ENCODE measurements at regions not wholly inside any gene's neighbourhood (a gene's known extent, or its start where the extent isn't known, plus 50 kb on each side); places are given as distances from the start of the nearest gene placed in this dataset.
A peak's percentile ranks its signal among the peaks of the same experiment; 100 is the strongest.

GRCh38 chr6:1479601-1480221, 90.3 kb downstream of the FOXF2 start:
- ATAC-seq (no peak), DNase-seq (no peak)
- intact Hi-C loops (cut with DNase I, micrococcal nuclease) = no loop called here

GRCh38 chr6:1481286-1481685, 91.9 kb downstream of the FOXF2 start:
- ATAC-seq (no peak), DNase-seq (no peak)
- intact Hi-C loops (cut with DNase I, micrococcal nuclease) = no loop called here

GRCh38 chr6:1482381-1483166, 93.2 kb downstream of the FOXF2 start:
- DNase-seq (no peak), ATAC-seq (no peak)
- intact Hi-C loops (cut with DNase I, micrococcal nuclease) = no loop called here

- intact Hi-C loops (cut with DNase I, micrococcal nuclease) = no loop called here
- ATAC-seq (no peak), DNase-seq (no peak)
Observed at GRCh38 chr6:1485678-1486077, 96.3 kb downstream of the FOXF2 start.

- no peak for DNase-seq
- intact Hi-C loops (cut with DNase I, micrococcal nuclease) = no loop called here
- ATAC-seq = no peak
Observed at GRCh38 chr6:1486387-1486786, 97.0 kb downstream of the FOXF2 start.

- DNase-seq (no peak), ATAC-seq (no peak)
- intact Hi-C loops (cut with DNase I, micrococcal nuclease) = no loop called here
Observed at GRCh38 chr6:1487239-1487638, 97.9 kb downstream of the FOXF2 start.

- DNase-seq = no peak
Observed at GRCh38 chr6:1491025-1491424, 101.6 kb downstream of the FOXF2 start.

GRCh38 chr6:1491591-1492319, 102.4 kb downstream of the FOXF2 start:
- intact Hi-C loops (cut with DNase I, micrococcal nuclease) = no loop called here

More at GRCh38 chr6:1491025-1491424, 101.6 kb downstream of the FOXF2 start:
- no peak for ATAC-seq
- intact Hi-C loops (cut with DNase I, micrococcal nuclease) = no loop called here

GRCh38 chr6:1494671-1495070, 105.3 kb downstream of the FOXF2 start:
- intact Hi-C loops (cut with DNase I, micrococcal nuclease) = no loop called here
- DNase-seq (no peak), ATAC-seq (no peak)

More at GRCh38 chr6:1491591-1492319, 102.4 kb downstream of the FOXF2 start:
- DNase-seq (no peak), ATAC-seq (no peak)

- intact Hi-C loops (cut with DNase I, micrococcal nuclease) = no loop called here
- no peak for DNase-seq
- ATAC-seq = no peak
Observed at GRCh38 chr6:1495344-1495743, 106.0 kb downstream of the FOXF2 start.

- DNase-seq = no peak
- no peak for ATAC-seq
- intact Hi-C loops (cut with DNase I, micrococcal nuclease) = no loop called here
Observed at GRCh38 chr6:1496092-1496491, 106.7 kb downstream of the FOXF2 start.

GRCh38 chr6:1496836-1497760, 107.7 kb downstream of the FOXF2 start:
- DNase-seq (peak in 1 of 2 donors; percentile 69), ATAC-seq (no peak)
- intact Hi-C loops (cut with DNase I, micrococcal nuclease) = no loop called here

- no peak for ATAC-seq
- no peak for DNase-seq
- intact Hi-C loops (cut with DNase I, micrococcal nuclease) = no loop called here
Observed at GRCh38 chr6:1497761-1498105, 108.4 kb downstream of the FOXF2 start.

GRCh38 chr6:1498491-1499113, 109.2 kb downstream of the FOXF2 start:
- DNase-seq (no peak), ATAC-seq (no peak)
- intact Hi-C loops (cut with DNase I, micrococcal nuclease) = no loop called here

- no peak for ATAC-seq
- intact Hi-C loops (cut with DNase I, micrococcal nuclease) = no loop called here
- DNase-seq = no peak
Observed at GRCh38 chr6:1499777-1500176, 109.9 kb upstream of the FOXC1 start.

GRCh38 chr6:1500913-1501312, 108.8 kb upstream of the FOXC1 start:
- peak; percentile 70 for ATAC-seq
- DNase-seq = peak in 1 of 2 donors; percentile 21
- intact Hi-C loops (cut with DNase I, micrococcal nuclease) = no loop called here

GRCh38 chr6:1502041-1502440, 107.7 kb upstream of the FOXC1 start:
- no peak for DNase-seq
- ATAC-seq = peak; percentile 10
- intact Hi-C loops (cut with DNase I, micrococcal nuclease) = no loop called here

- intact Hi-C loops (cut with DNase I, micrococcal nuclease) = no loop called here
- DNase-seq = no peak
- ATAC-seq = no peak
Observed at GRCh38 chr6:1503811-1504210, 105.9 kb upstream of the FOXC1 start.

- ATAC-seq = no peak
- DNase-seq = no peak
- intact Hi-C loops (cut with DNase I, micrococcal nuclease) = no loop called here
Observed at GRCh38 chr6:1504465-1504864, 105.2 kb upstream of the FOXC1 start.
